ENCODE measurements at regions not wholly inside any gene's neighbourhood (a gene's known extent, or its start where the extent isn't known, plus 50 kb on each side); places are given as distances from the start of the nearest gene placed in this dataset.

DNA sequence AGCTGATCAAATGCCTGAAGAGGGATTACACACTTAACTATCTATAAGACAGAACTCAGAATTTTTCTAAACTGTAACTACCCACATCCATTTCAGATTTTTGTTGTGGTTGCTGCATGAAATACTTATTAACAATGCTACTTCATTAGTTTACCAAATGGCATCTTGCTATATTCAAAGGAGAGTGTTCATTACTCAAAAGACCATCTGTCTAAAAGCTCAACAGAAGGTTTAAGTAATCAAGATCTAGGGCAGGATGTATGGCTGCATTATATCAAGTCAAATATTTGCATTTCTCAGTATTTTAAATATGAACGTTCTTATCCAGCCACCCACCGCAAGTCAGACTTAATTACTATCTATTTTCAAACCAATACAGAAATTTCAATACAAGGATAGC lies 79.9 kb downstream of the SIPA1L2 start:
- ChIA-PET CTCF (ENCODE audit: low intra/inter-chr PET ratio) (no interaction called here), POLR2A (no interaction called here)
- Histone ChIP-seq H3K4me1 (replicated peaks in 1 of 2; ENCODE audit: control insufficient read depth in 2 of 2, insufficient read depth in 2 of 2, low read length in 2 of 2) (no peaks in the 10 kb centered on the region), H3K36me3 (ENCODE audit: control insufficient read depth, insufficient read depth, low read length) (no peaks in the 10 kb centered on the region), H3K27me3 (ENCODE audit: control insufficient read depth in 2 of 2, insufficient read depth in 2 of 2, low read length in 2 of 2) (no peaks in the 10 kb centered on the region; a peak in 2 of 5 replicates), H2AFZ (ENCODE audit: low read depth, low read length) (no peak overlapping the region), H3K9me3 (replicated peaks; ENCODE audit: control insufficient read depth, insufficient read depth, low read depth, low read length) (no peaks in the 10 kb centered on the region), H4K20me1 (replicated peaks; ENCODE audit: control insufficient read depth, insufficient read depth, low read length) (no peaks in the 10 kb centered on the region), H3K27ac (ENCODE audit: extremely low read depth, low read depth, low read length) (no peak overlapping the region), H3K9ac (ENCODE audit: insufficient read depth in 1 of 2, low read depth in 2 of 2, low read length in 2 of 2) (no peak overlapping the region), H3K9me1 (ENCODE audit: control insufficient read depth, insufficient read depth, low read length) (no peaks in the 10 kb centered on the region), H3K4me2 (ENCODE audit: insufficient read depth, low read length) (no peak overlapping the region), H3K4me3 (no peak overlapping the region), H3K79me2 (ENCODE audit: control insufficient read depth, insufficient read depth, low read length) (no peaks in the 10 kb centered on the region)
- TF ChIP-seq ETV5 (CRISPR knock-in tag; IDR thresholded peaks at IDR 0.05; ENCODE audit: low read depth) (no peak), L3MBTL2 (IDR thresholded peaks at IDR 0.05) (no peak), ZKSCAN3 (CRISPR knock-in tag; IDR thresholded peaks at IDR 0.05) (no peak)
- in situ Hi-C loops (cut with MboI): no loop called here
- FAIRE-seq (no peak), ATAC-seq (no peak), DNase-seq (ENCODE audit: extremely low read depth in 1 of 4, low spot score in 3 of 4) (no peak)
- intact Hi-C loops (cut with micrococcal nuclease): no loop called here
- WGBS (ENCODE audit: insufficient coverage, low coverage, missing lambda C conversion rate): 0% methylated on average over 2 of the region's 2 CpGs
- no TSS peak for BruUV-seq (replicated peaks)

DNA sequence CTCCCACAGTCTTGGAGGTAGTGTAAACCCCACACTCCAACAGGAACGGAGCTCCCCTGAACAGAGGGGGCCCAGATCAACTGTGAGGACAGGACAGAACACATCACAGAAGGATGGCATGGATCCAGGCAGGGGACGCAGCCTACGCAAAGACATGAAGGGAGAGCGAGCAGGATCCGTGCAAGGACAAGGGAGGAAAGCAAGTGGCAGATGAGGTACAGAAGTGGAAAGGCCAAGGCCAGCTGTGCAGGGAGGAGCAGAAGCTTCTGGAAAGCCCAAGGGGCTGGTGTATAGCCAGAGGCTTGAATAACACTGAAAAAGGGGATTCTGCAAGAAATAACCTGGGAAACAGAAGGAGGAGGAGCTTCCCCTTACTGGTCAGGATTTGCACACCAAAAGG lies 81.2 kb downstream of the SIPA1L2 start:
- H3K9me1 ChIP-seq (ENCODE audit: control insufficient read depth, insufficient read depth, low read length): no peaks in the 10 kb centered on the region
- WGBS (ENCODE audit: insufficient coverage, low coverage, missing lambda C conversion rate): 2% methylated on average over 5 of the region's 5 CpGs
- ChIA-PET POLR2A (interaction anchor here (0.6 kb wide), 1 partner anchor 47 kb away, joined by 3 read pairs; no protein-coding TSS in a partner anchor), CTCF (ENCODE audit: low intra/inter-chr PET ratio) (no interaction called here)
- no peak overlapping the region for H3K27ac ChIP-seq (ENCODE audit: extremely low read depth, low read depth, low read length)
- H3K4me3 ChIP-seq: no peak overlapping the region
- no peaks in the 10 kb centered on the region for H4K20me1 ChIP-seq (replicated peaks; ENCODE audit: control insufficient read depth, insufficient read depth, low read length)
- BruUV-seq (replicated peaks): no TSS peak
- intact Hi-C loops (cut with micrococcal nuclease): no loop called here
- ATAC-seq: no peak
- H3K4me2 ChIP-seq (ENCODE audit: insufficient read depth, low read length): no peak overlapping the region
- in situ Hi-C loops (cut with MboI): no loop called here
- H3K36me3 ChIP-seq (ENCODE audit: control insufficient read depth, insufficient read depth, low read length): no peaks in the 10 kb centered on the region
- H3K27me3 ChIP-seq (ENCODE audit: control insufficient read depth in 2 of 2, insufficient read depth in 2 of 2, low read length in 2 of 2): no peaks in the 10 kb centered on the region; a peak in 2 of 5 replicates
- H3K79me2 ChIP-seq (ENCODE audit: control insufficient read depth, insufficient read depth, low read length): no peaks in the 10 kb centered on the region
- no peak overlapping the region for H3K9ac ChIP-seq (ENCODE audit: insufficient read depth in 1 of 2, low read depth in 2 of 2, low read length in 2 of 2)
- FAIRE-seq: no peak
- H2AFZ ChIP-seq (ENCODE audit: low read depth, low read length): no peak overlapping the region
- no peaks in the 10 kb centered on the region for H3K4me1 ChIP-seq (replicated peaks in 1 of 2; ENCODE audit: control insufficient read depth in 2 of 2, insufficient read depth in 2 of 2, low read length in 2 of 2)
- no peaks in the 10 kb centered on the region for H3K9me3 ChIP-seq (replicated peaks; ENCODE audit: control insufficient read depth, insufficient read depth, low read depth, low read length)
- no peak for DNase-seq (ENCODE audit: extremely low read depth in 1 of 4, low spot score in 3 of 4)
- TF ChIP-seq CEBPG (CRISPR knock-in tag; IDR thresholded peaks at IDR 0.05) (no peak), CEBPG (tag; conservative IDR thresholded peaks at IDR 0.05 in 1 of 2, IDR thresholded peaks at IDR 0.05 in 1 of 2) (no peak), HDAC3 (IDR thresholded peaks at IDR 0.05; ENCODE audit: borderline replicate concordance, partially characterized antibody) (no peak), ZEB2 (IDR thresholded peaks at IDR 0.05) (no peak), CBX5 (IDR thresholded peaks at IDR 0.05; ENCODE audit: borderline replicate concordance, low read depth) (no peak), ARHGAP35 (IDR thresholded peaks at IDR 0.05; ENCODE audit: partially characterized antibody) (no peak)
- TF ChIP-seq, protein P1, sequence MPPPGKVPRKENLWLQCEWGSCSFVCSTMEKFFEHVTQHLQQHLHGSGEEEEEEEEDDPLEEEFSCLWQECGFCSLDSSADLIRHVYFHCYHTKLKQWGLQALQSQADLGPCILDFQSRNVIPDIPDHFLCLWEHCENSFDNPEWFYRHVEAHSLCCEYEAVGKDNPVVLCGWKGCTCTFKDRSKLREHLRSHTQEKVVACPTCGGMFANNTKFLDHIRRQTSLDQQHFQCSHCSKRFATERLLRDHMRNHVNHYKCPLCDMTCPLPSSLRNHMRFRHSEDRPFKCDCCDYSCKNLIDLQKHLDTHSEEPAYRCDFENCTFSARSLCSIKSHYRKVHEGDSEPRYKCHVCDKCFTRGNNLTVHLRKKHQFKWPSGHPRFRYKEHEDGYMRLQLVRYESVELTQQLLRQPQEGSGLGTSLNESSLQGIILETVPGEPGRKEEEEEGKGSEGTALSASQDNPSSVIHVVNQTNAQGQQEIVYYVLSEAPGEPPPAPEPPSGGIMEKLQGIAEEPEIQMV (tag; conservative IDR thresholded peaks at IDR 0.05; ENCODE audit: low read depth): no peak
- TF ChIP-seq, protein P2, sequence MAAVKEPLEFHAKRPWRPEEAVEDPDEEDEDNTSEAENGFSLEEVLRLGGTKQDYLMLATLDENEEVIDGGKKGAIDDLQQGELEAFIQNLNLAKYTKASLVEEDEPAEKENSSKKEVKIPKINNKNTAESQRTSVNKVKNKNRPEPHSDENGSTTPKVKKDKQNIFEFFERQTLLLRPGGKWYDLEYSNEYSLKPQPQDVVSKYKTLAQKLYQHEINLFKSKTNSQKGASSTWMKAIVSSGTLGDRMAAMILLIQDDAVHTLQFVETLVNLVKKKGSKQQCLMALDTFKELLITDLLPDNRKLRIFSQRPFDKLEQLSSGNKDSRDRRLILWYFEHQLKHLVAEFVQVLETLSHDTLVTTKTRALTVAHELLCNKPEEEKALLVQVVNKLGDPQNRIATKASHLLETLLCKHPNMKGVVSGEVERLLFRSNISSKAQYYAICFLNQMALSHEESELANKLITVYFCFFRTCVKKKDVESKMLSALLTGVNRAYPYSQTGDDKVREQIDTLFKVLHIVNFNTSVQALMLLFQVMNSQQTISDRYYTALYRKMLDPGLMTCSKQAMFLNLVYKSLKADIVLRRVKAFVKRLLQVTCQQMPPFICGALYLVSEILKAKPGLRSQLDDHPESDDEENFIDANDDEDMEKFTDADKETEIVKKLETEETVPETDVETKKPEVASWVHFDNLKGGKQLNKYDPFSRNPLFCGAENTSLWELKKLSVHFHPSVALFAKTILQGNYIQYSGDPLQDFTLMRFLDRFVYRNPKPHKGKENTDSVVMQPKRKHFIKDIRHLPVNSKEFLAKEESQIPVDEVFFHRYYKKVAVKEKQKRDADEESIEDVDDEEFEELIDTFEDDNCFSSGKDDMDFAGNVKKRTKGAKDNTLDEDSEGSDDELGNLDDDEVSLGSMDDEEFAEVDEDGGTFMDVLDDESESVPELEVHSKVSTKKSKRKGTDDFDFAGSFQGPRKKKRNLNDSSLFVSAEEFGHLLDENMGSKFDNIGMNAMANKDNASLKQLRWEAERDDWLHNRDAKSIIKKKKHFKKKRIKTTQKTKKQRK (IDR thresholded peaks at IDR 0.05; ENCODE audit: borderline replicate concordance, low read depth, low read length): no peak
- TF ChIP-seq, protein P3, sequence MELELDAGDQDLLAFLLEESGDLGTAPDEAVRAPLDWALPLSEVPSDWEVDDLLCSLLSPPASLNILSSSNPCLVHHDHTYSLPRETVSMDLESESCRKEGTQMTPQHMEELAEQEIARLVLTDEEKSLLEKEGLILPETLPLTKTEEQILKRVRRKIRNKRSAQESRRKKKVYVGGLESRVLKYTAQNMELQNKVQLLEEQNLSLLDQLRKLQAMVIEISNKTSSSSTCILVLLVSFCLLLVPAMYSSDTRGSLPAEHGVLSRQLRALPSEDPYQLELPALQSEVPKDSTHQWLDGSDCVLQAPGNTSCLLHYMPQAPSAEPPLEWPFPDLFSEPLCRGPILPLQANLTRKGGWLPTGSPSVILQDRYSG (tag; conservative IDR thresholded peaks at IDR 0.05; ENCODE audit: low read depth): no peak

All from K562 (cell line).